Endothelial cell (in vitro differentiated cells): ENCODE measurements at regions not wholly inside any gene's neighbourhood (a gene's known extent, or its start where the extent isn't known, plus 50 kb on each side); places are given as distances from the start of the nearest gene placed in this dataset.

ENCODE experiments used
- DNase-seq: peaks from one replicate; pipeline ENCODE4 v3.0.0; 2021; ENCODE audit warnings: low spot score
- H3K27ac Mint-ChIP-seq: one replicate; pipeline ENCODE4 v1.8.0; 2021; ENCODE audit warnings: mixed read lengths, inconsistent platforms; ENCODE audit not compliant: unreplicated experiment
- H3K27me3 Mint-ChIP-seq: one replicate; pipeline ENCODE4 v1.8.0; 2021; ENCODE audit warnings: mild to moderate bottlenecking, moderate library complexity, mixed read lengths, inconsistent platforms; ENCODE audit not compliant: unreplicated experiment
- H3K36me3 Mint-ChIP-seq: one replicate; pipeline ENCODE4 v1.8.0; 2021; ENCODE audit warnings: mild to moderate bottlenecking, low read depth, mixed read lengths, inconsistent platforms; ENCODE audit not compliant: unreplicated experiment
- H3K4me1 Mint-ChIP-seq: one replicate; pipeline ENCODE4 v1.8.0; 2021; ENCODE audit warnings: mild to moderate bottlenecking, mixed read lengths, inconsistent platforms; ENCODE audit not compliant: unreplicated experiment
- H3K4me3 Mint-ChIP-seq: one replicate; pipeline ENCODE4 v1.8.0; 2021; ENCODE audit warnings: mild to moderate bottlenecking, mixed read lengths, inconsistent platforms; ENCODE audit not compliant: unreplicated experiment
- H3K9me3 Mint-ChIP-seq: one replicate; pipeline ENCODE4 v1.8.0; 2021; ENCODE audit warnings: mixed read lengths, inconsistent platforms; ENCODE audit not compliant: unreplicated experiment
- CTCF ChIP-seq: fragments of 200-600 bp; sonication (generic); IDR thresholded peaks from one replicate; pipeline ENCODE4 v1.5.0; 2021; ENCODE audit warnings: antibody characterized with exemption; ENCODE audit not compliant: unreplicated experiment

- Mint-ChIP-seq H3K27ac (no peak overlapping the region), H3K27me3 (no peaks in the 10 kb centered on the region), H3K4me3 (no peak overlapping the region), H3K9me3 (no peaks in the 10 kb centered on the region), H3K36me3 (no peaks in the 10 kb centered on the region), H3K4me1 (peaks cover 7% of the 10 kb centered on the region)
- no peak for DNase-seq
- no peak for TF ChIP-seq CTCF
These were observed 177.6 kb upstream of the SLC39A10 start for GRCh38 chr2:195479407-195479806.

- no peak for TF ChIP-seq CTCF
- DNase-seq = no peak
- H3K27me3 Mint-ChIP-seq = no peaks in the 10 kb centered on the region
- H3K36me3 Mint-ChIP-seq = no peaks in the 10 kb centered on the region
- no peaks in the 10 kb centered on the region for H3K9me3 Mint-ChIP-seq
- no peak overlapping the region for H3K27ac Mint-ChIP-seq
- H3K4me3 Mint-ChIP-seq = no peak overlapping the region
- H3K4me1 Mint-ChIP-seq = peaks cover 7% of the 10 kb centered on the region
These were observed 179.0 kb upstream of the SLC39A10 start for GRCh38 chr2:195477996-195478382.

GRCh38 chr2:195477248-195477995 is 179.6 kb upstream of the SLC39A10 start:
- Mint-ChIP-seq H3K36me3 (no peaks in the 10 kb centered on the region), H3K27ac (no peak overlapping the region), H3K27me3 (no peaks in the 10 kb centered on the region), H3K9me3 (no peaks in the 10 kb centered on the region), H3K4me1 (peaks cover 7% of the 10 kb centered on the region), H3K4me3 (no peak overlapping the region)
- no peak for TF ChIP-seq CTCF
- DNase-seq = no peak

- H3K9me3 Mint-ChIP-seq = no peaks in the 10 kb centered on the region
- H3K27ac Mint-ChIP-seq = peak overlapping the region; percentile 34
- H3K27me3 Mint-ChIP-seq = no peaks in the 10 kb centered on the region
- no peak overlapping the region for H3K4me3 Mint-ChIP-seq
- peaks cover 7% of the 10 kb centered on the region for H3K4me1 Mint-ChIP-seq
- no peak for DNase-seq
- no peak for TF ChIP-seq CTCF
- H3K36me3 Mint-ChIP-seq = no peaks in the 10 kb centered on the region
These were observed 181.7 kb upstream of the SLC39A10 start for GRCh38 chr2:195475336-195475735.

GRCh38 chr2:195473862-195474261 is 183.2 kb upstream of the SLC39A10 start:
- no peak for DNase-seq
- Mint-ChIP-seq H3K4me1 (peaks cover 7% of the 10 kb centered on the region), H3K27me3 (no peaks in the 10 kb centered on the region), H3K4me3 (no peak overlapping the region), H3K9me3 (no peaks in the 10 kb centered on the region), H3K36me3 (no peaks in the 10 kb centered on the region), H3K27ac (no peak overlapping the region)
- TF ChIP-seq CTCF = no peak
